NCI-H1092 (cell line): ENCODE measurements at regions not wholly inside any gene's neighbourhood (a gene's known extent, or its start where the extent isn't known, plus 50 kb on each side); places are given as distances from the start of the nearest gene placed in this dataset.

Experiments
- DNase-seq: peaks from one replicate; lab custom pipeline; 2025; lab: John Stamatoyannopoulos, UW

- no peak for DNase-seq
Observed at GRCh38 chr1:219801156-219801820, 127.1 kb downstream of the SLC30A10 start.

- DNase-seq, result no peak
Observed at GRCh38 chr1:219798283-219799030, 129.9 kb downstream of the SLC30A10 start.

GRCh38 chr1:219797683-219798082, 130.7 kb downstream of the SLC30A10 start:
- no peak for DNase-seq

DNA sequence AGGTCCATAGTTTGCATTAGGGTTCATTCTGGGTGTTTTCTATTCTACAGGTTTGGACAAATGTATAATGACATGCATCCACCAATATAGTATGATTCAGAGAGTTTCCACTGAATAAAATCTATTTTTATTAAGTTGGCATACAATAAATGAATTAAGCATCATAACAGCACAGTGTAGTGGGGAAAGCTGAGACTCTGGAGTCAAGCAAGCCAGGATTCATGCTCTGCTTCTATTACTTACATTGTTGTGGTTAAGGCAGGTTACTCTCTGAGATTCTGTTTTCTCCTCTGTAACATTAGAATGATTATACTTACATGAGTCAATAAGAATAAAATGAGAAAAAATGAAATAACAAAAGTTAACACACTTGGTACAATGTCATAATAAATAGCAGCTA, 131.3 kb downstream of the SLC30A10 start:
- no peak for DNase-seq

DNA sequence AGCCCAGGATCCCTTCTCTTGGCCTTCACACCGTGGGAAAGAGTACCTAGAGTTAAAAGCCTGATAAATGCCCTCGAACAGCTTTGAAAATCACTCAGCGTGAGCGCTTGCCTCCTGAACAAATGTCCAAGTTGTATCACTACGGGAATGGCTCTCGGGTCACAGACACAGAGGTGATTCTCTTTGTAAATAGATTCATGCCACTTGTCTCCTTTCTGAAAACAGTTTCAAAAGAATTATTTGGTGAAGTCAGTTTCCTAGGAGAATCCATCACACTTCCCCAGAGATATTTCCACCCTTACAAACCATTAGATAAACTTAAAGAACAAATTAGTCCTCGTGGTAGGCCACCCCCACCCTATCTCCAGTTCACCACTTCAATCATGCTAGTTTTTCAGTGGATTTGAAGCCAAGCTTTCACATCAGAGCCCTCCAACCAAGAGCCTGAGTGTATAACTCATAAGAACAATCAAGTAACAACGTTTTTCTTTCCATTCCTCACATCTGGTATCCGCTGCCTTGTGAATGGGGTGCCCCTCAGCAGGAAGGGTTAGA, 132.9 kb downstream of the SLC30A10 start:
- no peak for DNase-seq

DNA sequence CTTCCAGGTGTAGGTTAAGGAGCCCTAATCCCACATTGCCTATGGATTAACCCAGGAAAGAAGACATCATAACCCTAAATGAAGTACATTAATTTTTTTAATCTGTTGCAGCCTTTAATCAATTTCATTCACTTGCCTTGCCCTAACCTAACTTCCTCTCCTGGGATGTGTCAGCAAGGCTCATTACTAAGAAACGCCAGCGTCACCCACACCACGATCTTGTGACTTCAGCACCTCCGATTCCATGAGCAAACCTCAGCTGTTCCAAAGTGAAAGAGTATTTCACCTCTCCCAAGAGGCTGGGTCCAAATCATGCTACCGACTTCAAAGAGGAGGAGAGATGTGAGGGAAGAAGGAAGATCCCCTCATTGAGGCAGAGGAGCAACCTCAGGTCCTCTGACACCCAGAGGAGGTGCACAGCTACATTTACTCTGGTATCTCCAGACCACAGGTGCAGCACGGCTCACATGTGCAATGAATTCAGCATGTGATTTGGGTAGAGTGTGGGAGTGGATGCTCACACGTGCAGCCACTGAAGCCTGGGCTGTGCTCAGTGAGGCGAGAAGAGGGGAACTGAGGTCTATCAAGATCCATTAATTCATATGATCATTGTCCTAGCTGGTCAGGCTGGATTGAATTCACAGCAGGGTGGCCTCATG, 134.1 kb downstream of the SLC30A10 start:
- no peak for DNase-seq

- no peak for DNase-seq
Observed at GRCh38 chr1:219792337-219793021, 135.9 kb downstream of the SLC30A10 start.

- no peak for DNase-seq
Observed at GRCh38 chr1:219791766-219792165, 136.6 kb downstream of the SLC30A10 start.

DNA sequence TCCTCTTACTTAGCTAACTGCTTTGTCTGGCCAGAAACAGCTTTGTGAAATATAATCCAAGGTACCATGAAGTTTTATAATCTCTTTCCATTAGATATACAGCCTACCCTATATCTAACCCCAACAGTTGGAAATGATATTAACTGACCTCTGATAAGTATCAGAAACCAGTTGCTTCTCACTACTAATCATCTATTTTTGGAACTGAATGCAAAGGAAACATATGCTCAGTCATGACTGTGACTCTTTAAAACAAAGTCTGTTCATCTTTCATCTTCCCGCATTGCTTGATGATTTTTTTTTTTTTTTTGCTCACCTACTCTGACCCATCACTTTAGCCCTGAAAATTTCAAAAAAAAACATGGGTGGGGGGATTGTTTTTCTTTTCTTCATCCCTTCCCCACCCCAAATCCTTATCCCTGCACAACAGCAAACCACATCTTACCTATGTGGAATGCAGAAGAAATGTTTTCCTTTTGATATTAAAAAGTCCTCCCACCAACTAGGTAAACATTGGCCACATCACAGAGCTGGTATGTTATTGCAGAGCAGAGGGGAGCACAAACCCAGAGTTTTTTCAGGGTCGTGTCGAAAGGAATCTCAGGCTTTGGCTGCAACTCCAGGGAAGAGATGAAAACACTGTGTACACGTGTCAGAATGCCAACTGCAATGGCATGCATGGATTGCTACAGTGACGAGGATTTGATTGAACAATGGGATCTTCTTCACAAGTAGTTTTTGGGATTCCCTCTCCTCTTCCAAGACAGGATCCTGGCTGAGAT, 137.3 kb downstream of the SLC30A10 start:
- no peak for DNase-seq

- no peak for DNase-seq
Observed at GRCh38 chr1:219788700-219789099, 139.7 kb downstream of the SLC30A10 start.

- no peak for DNase-seq
Observed at GRCh38 chr1:219788091-219788490, 140.3 kb downstream of the SLC30A10 start.

DNA sequence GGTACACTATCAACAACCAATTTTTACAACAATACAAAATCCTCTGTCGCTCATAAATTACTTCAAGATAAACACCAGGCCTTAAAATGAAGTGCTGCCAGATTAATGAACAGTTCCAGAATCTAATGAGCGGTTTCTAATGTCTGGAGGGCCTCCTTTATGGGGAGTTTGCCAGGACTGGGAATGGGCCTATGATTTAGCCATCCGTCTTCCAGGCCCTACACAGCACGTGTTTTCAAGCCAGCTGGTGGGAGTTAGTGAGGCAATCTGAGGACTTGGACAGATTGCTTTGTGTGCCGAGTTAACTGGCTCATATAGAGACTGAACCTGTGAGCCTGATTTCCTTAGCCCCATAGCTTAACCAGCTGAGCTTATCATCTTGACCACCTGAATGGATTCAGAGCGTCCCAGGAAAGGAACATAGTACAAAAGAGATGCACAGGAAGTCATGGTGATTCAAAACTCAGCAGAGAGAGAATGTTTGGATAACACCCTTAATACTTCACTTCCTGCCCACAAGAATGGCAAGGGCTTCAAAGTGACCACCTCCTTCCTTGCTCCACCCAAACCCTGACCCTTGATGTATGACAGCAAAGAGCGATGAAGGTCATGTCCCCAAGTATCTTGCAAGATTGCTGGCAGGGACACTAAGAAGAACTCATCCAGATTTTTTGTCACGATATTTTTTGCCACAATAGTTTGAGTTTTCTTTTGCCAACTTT, 143.5 kb downstream of the SLC30A10 start:
- no peak for DNase-seq

DNA sequence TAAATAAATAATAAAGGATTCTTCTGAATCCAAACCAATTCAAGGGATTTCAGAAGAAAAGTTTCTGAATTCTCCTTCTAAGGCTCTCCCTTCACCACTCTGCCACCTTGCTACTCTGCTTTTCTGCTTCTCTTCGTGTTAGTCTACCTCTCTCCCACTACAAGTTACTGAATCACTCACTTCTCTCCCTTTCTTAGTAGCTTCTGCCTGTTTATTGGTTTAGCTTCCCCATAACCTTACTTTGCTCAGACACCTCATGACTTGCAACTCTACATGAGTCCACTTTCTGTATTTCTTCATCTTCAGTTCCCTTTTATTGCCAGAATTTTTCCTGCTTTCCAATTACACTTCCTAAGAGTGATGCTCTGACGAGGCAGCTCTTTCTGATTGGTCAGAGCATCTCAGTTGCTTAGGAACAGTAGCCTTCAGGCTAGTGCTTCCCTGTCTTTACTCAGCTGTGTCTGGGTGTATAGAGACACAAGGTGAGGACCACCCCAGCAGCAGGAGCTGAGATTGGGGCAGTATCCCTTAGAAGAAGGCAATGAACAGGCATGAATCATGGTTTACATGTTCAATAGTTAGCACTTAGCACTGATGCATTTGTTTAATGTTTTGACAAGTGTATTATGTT, 144.6 kb downstream of the SLC30A10 start:
- DNase-seq, result no peak

DNA sequence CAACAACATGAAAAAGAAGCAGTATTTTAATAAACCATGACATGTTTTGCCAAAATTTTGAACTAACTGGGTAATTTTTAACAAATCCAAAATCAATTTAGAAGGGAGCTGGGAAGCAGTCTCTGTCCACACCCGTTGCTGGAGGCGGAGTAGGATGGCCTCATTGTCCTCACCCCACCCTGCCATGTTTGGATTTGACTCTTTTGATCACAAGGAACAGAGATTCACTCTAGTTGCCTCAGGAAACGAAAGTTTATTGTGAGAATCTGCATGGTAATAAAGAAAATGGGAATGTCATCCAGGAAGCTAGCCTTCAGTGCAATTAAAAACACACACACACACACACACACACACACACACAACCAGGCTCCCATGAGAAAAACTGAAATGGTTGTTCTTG, 145.4 kb downstream of the SLC30A10 start:
- DNase-seq, result no peak

DNA sequence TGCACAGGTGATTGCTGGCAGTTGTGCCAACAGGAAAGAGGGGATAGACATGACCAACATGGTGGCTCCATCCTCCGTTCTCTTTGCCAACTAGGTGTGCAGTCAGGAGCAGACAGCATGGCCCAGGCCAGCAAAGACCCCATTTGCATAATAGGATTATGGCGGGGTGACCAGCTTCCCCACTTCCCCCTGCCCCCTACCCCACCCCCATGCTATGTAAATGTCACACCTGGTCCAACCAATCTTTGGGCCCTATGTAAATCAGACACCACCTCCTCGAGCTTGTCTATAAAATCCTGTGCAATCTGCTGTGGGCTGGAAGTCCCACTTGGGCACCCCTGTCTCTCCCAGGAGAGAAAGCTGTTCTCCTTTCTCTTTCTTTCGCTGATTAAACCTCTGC, 146.0 kb downstream of the SLC30A10 start:
- DNase-seq, result no peak

DNA sequence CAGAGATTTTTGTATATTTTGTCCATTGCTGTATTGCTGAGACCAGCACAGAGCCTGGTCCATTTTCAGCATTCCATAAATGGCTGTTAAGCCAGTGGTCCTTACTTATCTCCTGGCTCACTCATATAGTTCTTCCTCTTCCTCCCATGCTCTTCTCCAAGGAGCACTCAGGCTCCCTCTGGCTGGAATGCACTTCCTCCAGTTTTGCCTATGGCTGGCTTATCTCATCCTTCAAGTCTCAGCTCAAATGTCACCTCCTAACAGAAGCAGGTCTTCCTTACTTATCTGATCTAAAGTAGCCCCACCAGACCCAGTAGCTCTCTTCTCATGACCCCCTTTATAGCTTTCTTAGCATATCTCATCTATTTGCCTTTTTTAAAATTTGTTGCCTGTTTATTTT, 146.9 kb downstream of the SLC30A10 start:
- DNase-seq, result no peak

DNA sequence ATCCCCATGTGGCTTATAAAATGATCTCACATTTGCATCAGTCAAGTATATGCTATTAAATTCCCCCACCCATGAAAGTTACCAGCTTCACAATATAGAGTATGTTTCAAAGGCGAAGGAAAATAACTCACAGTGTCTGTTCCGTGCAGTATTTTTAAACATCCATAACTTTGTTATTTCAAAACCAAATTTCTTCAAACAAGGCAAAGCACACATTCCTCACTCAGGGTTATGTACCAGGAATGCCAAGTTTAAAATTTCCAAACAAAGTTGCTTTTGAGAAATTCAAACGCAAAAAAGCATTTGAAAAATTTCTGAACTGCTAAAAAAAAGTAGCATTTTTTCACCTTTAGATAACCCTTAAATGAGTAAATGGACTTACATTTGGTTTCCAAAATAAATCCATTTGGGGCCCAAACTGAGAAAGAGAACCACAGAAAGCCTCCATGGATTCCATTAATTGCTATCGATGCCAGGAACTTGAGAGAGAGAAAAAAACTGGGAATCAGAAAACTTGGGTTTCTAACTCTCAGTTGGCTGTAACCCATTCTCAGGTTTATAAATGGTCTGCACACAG, 149.5 kb downstream of the SLC30A10 start:
- DNase-seq, result no peak

DNA sequence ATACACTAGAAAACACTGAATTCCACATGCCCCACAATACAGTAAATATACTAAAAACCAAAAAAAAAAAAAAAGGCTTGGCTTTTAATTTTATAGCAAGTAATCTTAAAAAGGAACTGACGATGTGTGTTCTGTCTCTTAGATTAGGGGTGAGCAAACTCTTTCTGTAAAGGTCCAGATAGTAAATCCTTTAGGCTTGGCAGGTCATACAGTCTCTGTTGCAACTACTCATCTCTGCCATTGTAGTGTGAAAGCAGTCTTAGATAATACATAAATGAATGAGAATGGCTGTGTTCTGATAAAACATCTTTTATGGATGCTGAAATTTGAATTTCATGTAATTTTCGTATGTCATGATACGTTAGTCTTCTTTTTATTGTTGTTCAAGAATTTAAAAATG, 150.2 kb downstream of the SLC30A10 start:
- no peak for DNase-seq

DNA sequence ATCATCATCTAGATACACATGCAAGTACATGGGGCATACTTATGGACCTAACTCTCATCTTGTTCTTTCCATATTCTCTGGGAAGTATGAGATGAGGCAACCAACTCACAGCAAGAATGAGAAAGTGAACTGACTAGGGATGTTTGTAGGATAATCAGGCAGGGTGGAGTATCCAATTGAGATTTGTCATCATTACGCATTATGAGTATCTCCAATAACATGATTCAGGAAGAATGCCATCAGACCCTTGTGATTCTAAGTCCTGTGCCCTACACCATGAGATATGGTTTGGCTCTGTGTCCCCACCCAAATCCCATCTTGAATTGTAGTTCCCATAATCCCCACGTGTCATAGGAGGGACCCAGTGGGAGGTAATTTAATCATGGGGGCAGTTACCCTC, 154.0 kb downstream of the SLC30A10 start:
- DNase-seq, result no peak

DNA sequence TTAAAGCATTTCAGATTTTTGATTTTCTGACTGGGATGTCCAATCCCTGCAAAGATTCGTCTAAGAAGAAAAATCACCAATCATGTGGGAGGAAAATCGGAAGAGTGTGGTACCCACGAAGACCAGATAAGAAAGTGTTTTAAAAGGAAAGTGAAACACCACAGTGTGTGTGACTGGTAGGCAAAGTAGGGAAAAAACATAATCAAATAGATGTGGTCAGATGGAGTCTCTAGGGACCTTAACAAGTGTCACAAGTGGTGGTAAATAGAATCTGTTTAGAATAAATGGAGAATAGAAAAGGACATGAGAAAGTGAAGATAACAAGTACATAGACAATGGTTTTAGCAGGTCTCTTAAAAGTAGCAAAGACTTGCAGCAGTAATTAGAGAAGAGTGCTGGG, 154.6 kb downstream of the SLC30A10 start:
- DNase-seq, result no peak
